IMR-90 (cell line): ENCODE measurements at regions not wholly inside any gene's neighbourhood (a gene's known extent, or its start where the extent isn't known, plus 50 kb on each side); places are given as distances from the start of the nearest gene placed in this dataset.

ENCODE experiments used
- ATAC-seq: fragments of 200-7000 bp; cut with Tn5 transposase; 2 replicates; pipeline ENCODE4 v1.9.1; 2020; ENCODE audit warnings: low read depth, mild to moderate bottlenecking, moderate library complexity
- BruUV-seq: library from RNA; stranded (reverse); fragments of 400-500 nt; replicated peaks from 2 replicates; lab custom pipeline; 2021; lab: Mats Ljungman, UMichigan
- CTCF ChIA-PET: fragments of 300-600 bp; formaldehyde crosslinking; extraction: SDS; loops from one replicate; lab custom pipeline; 2021; ENCODE audit warnings: antibody characterized with exemption; lab: Yijun Ruan, JAX
- POLR2A ChIA-PET: fragments of 300-600 bp; sonication (Branson Sonifier 250); formaldehyde crosslinking; loops from one replicate; lab custom pipeline; 2022; ENCODE audit warnings: antibody characterized with exemption; ENCODE audit not compliant: unreplicated experiment; lab: Charles Lee
- DNase-seq: peaks from one replicate; pipeline ENCODE4 v3.0.0; 2013
- H2AFZ ChIP-seq: replicated peaks from 2 replicates; pipeline ENCODE3; 2013; ENCODE audit warnings: low read length, mild to moderate bottlenecking; ENCODE audit not compliant: poor library complexity
- H2AK5ac ChIP-seq: 2 replicates; pipeline ENCODE4 v1.6.1; 2013; ENCODE audit warnings: low read depth, low read length, inconsistent platforms
- H2AK9ac ChIP-seq: replicated peaks from 2 replicates; pipeline ENCODE3; 2013; ENCODE audit warnings: mild to moderate bottlenecking, low read depth, low read length, moderate library complexity; ENCODE audit not compliant: poor library complexity
- H2BK120ac ChIP-seq: 2 replicates; pipeline ENCODE4 v1.6.1; 2013; ENCODE audit warnings: low read depth, low read length, inconsistent platforms
- H2BK15ac ChIP-seq: 3 replicates; pipeline ENCODE4 v1.6.1; 2013; ENCODE audit warnings: low read depth, low read length, inconsistent platforms
- H2BK20ac ChIP-seq: 2 replicates; pipeline ENCODE4 v1.6.1; 2013; ENCODE audit warnings: low read depth, mild to moderate bottlenecking, inconsistent platforms, low read length, moderate library complexity
- H2BK5ac ChIP-seq: 2 replicates; pipeline ENCODE4 v1.6.1; 2013; ENCODE audit warnings: mild to moderate bottlenecking, low read depth, low read length, inconsistent platforms; ENCODE audit not compliant: poor library complexity, severe bottlenecking
- H3K14ac ChIP-seq: replicated peaks from 2 replicates; pipeline ENCODE4 v1.6.1; 2013; ENCODE audit warnings: low read depth, low read length, inconsistent platforms
- H3K18ac ChIP-seq: 2 replicates; pipeline ENCODE4 v1.6.1; 2013; ENCODE audit warnings: low read depth, low read length, control low read depth
- H3K23ac ChIP-seq: 2 replicates; pipeline ENCODE4 v1.6.1; 2013; ENCODE audit warnings: low read depth, low read length, inconsistent platforms
- H3K27ac ChIP-seq: 2 replicates; pipeline ENCODE4 v1.5.1; 2013; ENCODE audit warnings: mild to moderate bottlenecking, control low read depth, low read length; ENCODE audit not compliant: insufficient read depth
- H3K27me3 ChIP-seq: 2 replicates; pipeline ENCODE4 v1.6.1; 2013; ENCODE audit warnings: low read length; ENCODE audit not compliant: control insufficient read depth, insufficient read depth
- H3K36me3 ChIP-seq: 2 replicates; pipeline ENCODE4 v1.6.1; 2013; ENCODE audit warnings: low read length, mixed read lengths; ENCODE audit not compliant: control insufficient read depth, insufficient read depth
- H3K4ac ChIP-seq: 2 replicates; pipeline ENCODE4 v1.6.1; 2013; ENCODE audit warnings: low read depth, low read length, inconsistent platforms
- H3K4me1 ChIP-seq: 2 replicates; pipeline ENCODE4 v1.6.1; 2013; ENCODE audit warnings: low read length, mixed read lengths; ENCODE audit not compliant: control insufficient read depth, insufficient read depth
- H3K4me2 ChIP-seq: 2 replicates; pipeline ENCODE4 v1.6.1; 2013; ENCODE audit warnings: low read depth, mild to moderate bottlenecking, control low read depth, low read length, moderate library complexity
- H3K4me3 ChIP-seq: 2 replicates; pipeline ENCODE4 v1.5.1; 2013; ENCODE audit warnings: low read depth, mild to moderate bottlenecking, control low read depth, low read length, moderate library complexity; ENCODE audit not compliant: insufficient read depth
- H3K56ac ChIP-seq: 2 replicates; pipeline ENCODE4 v1.6.1; 2013; ENCODE audit warnings: low read length, inconsistent platforms; ENCODE audit not compliant: insufficient read depth; ENCODE audit errors: extremely low read depth
- H3K79me1 ChIP-seq, 2 experiments: 2 replicates each; pipeline ENCODE4 v1.6.1; 2013; ENCODE audit warnings: low read length in 2 of 2, inconsistent platforms in 1 of 2, low read depth in 1 of 2
- H3K9ac ChIP-seq: 2 replicates; pipeline ENCODE4 v1.6.1; 2013; ENCODE audit warnings: low read depth, low read length, control low read depth
- H3K9me1 ChIP-seq: 2 replicates; pipeline ENCODE4 v1.6.1; 2013; ENCODE audit warnings: low read length, inconsistent platforms; ENCODE audit not compliant: insufficient read depth
- H3K9me3 ChIP-seq: 2 replicates; pipeline ENCODE4 v1.6.1; 2013; ENCODE audit warnings: low read length; ENCODE audit not compliant: control insufficient read depth, insufficient read depth
- H4K20me1 ChIP-seq: 2 replicates; pipeline ENCODE4 v1.6.1; 2013; ENCODE audit warnings: low read length, inconsistent platforms; ENCODE audit not compliant: insufficient read depth
- H4K5ac ChIP-seq: 2 replicates; pipeline ENCODE4 v1.6.1; 2013; ENCODE audit warnings: mild to moderate bottlenecking, low read depth, low read length, control low read depth
- H4K8ac ChIP-seq, 2 experiments: 2 replicates each; pipeline ENCODE4 v1.6.1; 2013; ENCODE audit warnings: low read depth in 2 of 2, low read length in 2 of 2, control low read depth in 1 of 2, inconsistent platforms in 1 of 2
- H4K91ac ChIP-seq: 2 replicates; pipeline ENCODE4 v1.6.1; 2013; ENCODE audit warnings: low read depth, low read length, inconsistent platforms; ENCODE audit not compliant: insufficient read depth
- BHLHE40 ChIP-seq: fragments of 150-350 bp; IDR thresholded peaks from 2 replicates; pipeline ENCODE4 v1.6.1; 2016; ENCODE audit warnings: mild to moderate bottlenecking, low read depth, low read length
- CEBPB ChIP-seq: IDR thresholded peaks from 2 replicates; pipeline ENCODE4 v1.6.1; 2012; ENCODE audit warnings: low read depth, low read length, improper control_type of control experiment
- CHD1 ChIP-seq: IDR thresholded peaks from 2 replicates; pipeline ENCODE4 v1.6.1; 2012; ENCODE audit warnings: low read depth, low read length, improper control_type of control experiment
- FOS ChIP-seq: fragments of 150-350 bp; IDR thresholded peaks from 2 replicates; pipeline ENCODE4 v1.6.1; 2016; ENCODE audit warnings: low read depth, low read length
- MAFK ChIP-seq: IDR thresholded peaks from 2 replicates; pipeline ENCODE4 v1.6.1; 2012; ENCODE audit warnings: low read depth, low read length, improper control_type of control experiment
- MAZ ChIP-seq: IDR thresholded peaks from 2 replicates; pipeline ENCODE4 v1.6.1; 2012; ENCODE audit warnings: low read depth, mild to moderate bottlenecking, low read length, improper control_type of control experiment, moderate library complexity, borderline replicate concordance
- MXI1 ChIP-seq: IDR thresholded peaks from 2 replicates; pipeline ENCODE4 v1.6.1; 2012; ENCODE audit warnings: low read depth, mild to moderate bottlenecking, low read length, moderate library complexity, borderline replicate concordance
- NFE2L2 ChIP-seq: fragments of 150-350 bp; IDR thresholded peaks from 2 replicates; pipeline ENCODE4 v1.6.1; 2016; ENCODE audit warnings: low read depth, mild to moderate bottlenecking, low read length
- POLR2A ChIP-seq: IDR thresholded peaks from 2 replicates; pipeline ENCODE4 v1.6.1; 2012; ENCODE audit warnings: mild to moderate bottlenecking, low read depth, low read length
- RAD21 ChIP-seq: IDR thresholded peaks from 2 replicates; pipeline ENCODE4 v1.6.1; 2012; ENCODE audit warnings: low read length, improper control_type of control experiment
- RCOR1 ChIP-seq: IDR thresholded peaks from 2 replicates; pipeline ENCODE4 v1.6.1; 2012; ENCODE audit warnings: mild to moderate bottlenecking, low read length, improper control_type of control experiment; ENCODE audit not compliant: insufficient replicate concordance
- RFX5 ChIP-seq: IDR thresholded peaks from 2 replicates; pipeline ENCODE4 v1.8.0; 2012; ENCODE audit warnings: low read depth, mild to moderate bottlenecking, low read length, moderate library complexity
- SMC3 ChIP-seq: fragments of 150-350 bp; IDR thresholded peaks from 2 replicates; pipeline ENCODE4 v1.6.1; 2016; ENCODE audit warnings: low read depth, mild to moderate bottlenecking, antibody characterized with exemption, low read length, moderate library complexity
- WGBS, 2 experiments: methylation state at CpG; one replicate each; pipeline versions ENCODE4 v1.1.5 to v1.1.7; 2013; ENCODE audit warnings: missing lambda C conversion rate in 2 of 2; ENCODE audit not compliant: insufficient read length in 1 of 2; ENCODE audit errors: extremely low coverage in 2 of 2; 5-methylcytosine and 5-hydroxymethylcytosine counted together
- dilution Hi-C: fragments of 300-500 bp; cut with HindIII; formaldehyde crosslinking; loops from one replicate; pipeline ENCODE4 v1.14.3; 2018; ENCODE audit warnings: low sequenced_read_pairs; ENCODE audit not compliant: unreplicated experiment
- in situ Hi-C: fragments of 300-500 bp; cut with MboI; formaldehyde crosslinking; loops from 3 replicates; pipeline ENCODE4 v1.14.3; 2019; ENCODE audit warnings: low sequenced_read_pairs, inconsistent platforms, mixed read lengths
- intact Hi-C: fragments of 100-400 bp; cut with micrococcal nuclease; formaldehyde crosslinking; loops from 2 replicates; pipeline ENCODE4 v1.10.0; 2022
- TF ChIP-seq, protein P1 (sequence below): fragments of 150-350 bp; IDR thresholded peaks from 2 replicates; pipeline ENCODE4 v1.6.1; 2016; ENCODE audit warnings: low read depth, mild to moderate bottlenecking, low read length, moderate library complexity, borderline replicate concordance
- TF ChIP-seq, protein P2 (sequence below): fragments of 150-350 bp; IDR thresholded peaks from 2 replicates; pipeline ENCODE4 v1.6.1; 2017; ENCODE audit warnings: mild to moderate bottlenecking, antibody characterized with exemption, low read length, low read depth
- TF ChIP-seq, protein P3 (sequence below): conservative IDR thresholded peaks from 2 replicates; pipeline ENCODE4 v1.5.1; 2012; ENCODE audit warnings: mild to moderate bottlenecking, low read depth, low read length, improper control_type of control experiment

DNA sequence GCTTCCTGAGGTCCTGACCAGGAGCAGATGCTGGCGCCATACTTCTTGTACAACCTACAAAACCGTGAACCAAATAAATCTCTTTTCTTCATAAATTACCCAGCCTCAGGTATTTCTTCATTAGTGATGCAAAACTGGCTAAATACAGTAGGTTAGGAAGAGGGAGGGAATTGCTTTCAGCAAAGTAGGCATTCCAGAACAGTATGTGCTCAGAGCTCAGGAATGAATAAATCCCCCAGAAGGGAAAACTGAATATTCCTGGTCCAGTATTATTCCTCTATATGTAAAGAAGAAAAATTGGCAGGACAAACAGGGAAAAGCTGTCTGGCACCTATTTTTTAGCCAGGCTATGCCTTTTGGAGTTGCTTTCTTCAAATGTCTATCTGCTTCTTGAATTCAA, 577.1 kb downstream of the PSAT1 start:
- H4K91ac ChIP-seq = peak overlapping the region; percentile 72; the same call in 1 of the 2 replicates
- no peak overlapping the region for H2AK9ac ChIP-seq
- no peak overlapping the region for H3K4me3 ChIP-seq
- H2BK15ac ChIP-seq = peak overlapping the region; percentile 87; the same call in 1 of the 3 replicates
- H3K4ac ChIP-seq = peak overlapping the region; percentile 92
- WGBS, 2 experiments = no CpG with 5 or more reads among the region's 2 CpGs
- no peak overlapping the region for H3K4me2 ChIP-seq
- H3K4me1 ChIP-seq = peaks cover 7% of the 10 kb centered on the region
- peak overlapping the region; percentile 41; the same call in 1 of the 2 replicates for H3K18ac ChIP-seq
- peak overlapping the region; percentile 85 for H2BK5ac ChIP-seq
- H3K36me3 ChIP-seq = no peaks in the 10 kb centered on the region
- peak overlapping the region; percentile 48; the same call in 1 of the 2 replicates for H3K14ac ChIP-seq
- H3K56ac ChIP-seq = no peak overlapping the region
- H3K9me1 ChIP-seq = 0 out of 2 replicates have a peak, but pooled peaks cover 3% of the 10 kb centered on the region
- in situ Hi-C loops (no loop called here), intact Hi-C loops (no loop called here), dilution Hi-C loops (no loop called here)
- ChIA-PET CTCF (interaction anchor here (0.5 kb wide), 1 partner anchor 32 kb away, joined by 3 read pairs; no protein-coding TSS in a partner anchor), POLR2A (interaction anchor here (0.5 kb wide), 1 partner anchor 157 kb away, joined by 3 read pairs; no protein-coding TSS in a partner anchor)
- H4K8ac ChIP-seq = peak overlapping the region; percentile 63 to 66; a peak in 2 of 4 replicates
- no TSS peak for BruUV-seq
- no peak overlapping the region for H3K23ac ChIP-seq
- peak overlapping the region; percentile 96 for H2BK120ac ChIP-seq
- no peak overlapping the region for H3K9ac ChIP-seq
- H2AFZ ChIP-seq = no peak overlapping the region
- DNase-seq = no peak
- peaks cover 0 to 10% of the 10 kb centered on the region in 2 experiments; a peak in 2 of 4 replicates for H3K79me1 ChIP-seq
- no peaks in the 10 kb centered on the region for H4K20me1 ChIP-seq
- H2AK5ac ChIP-seq = no peak overlapping the region; the same call in none of the 2 replicates
- ATAC-seq = no peak
- peaks cover 2% of the 10 kb centered on the region; the same call in 1 of the 2 replicates for H3K9me3 ChIP-seq
- TF ChIP-seq, protein P1, sequence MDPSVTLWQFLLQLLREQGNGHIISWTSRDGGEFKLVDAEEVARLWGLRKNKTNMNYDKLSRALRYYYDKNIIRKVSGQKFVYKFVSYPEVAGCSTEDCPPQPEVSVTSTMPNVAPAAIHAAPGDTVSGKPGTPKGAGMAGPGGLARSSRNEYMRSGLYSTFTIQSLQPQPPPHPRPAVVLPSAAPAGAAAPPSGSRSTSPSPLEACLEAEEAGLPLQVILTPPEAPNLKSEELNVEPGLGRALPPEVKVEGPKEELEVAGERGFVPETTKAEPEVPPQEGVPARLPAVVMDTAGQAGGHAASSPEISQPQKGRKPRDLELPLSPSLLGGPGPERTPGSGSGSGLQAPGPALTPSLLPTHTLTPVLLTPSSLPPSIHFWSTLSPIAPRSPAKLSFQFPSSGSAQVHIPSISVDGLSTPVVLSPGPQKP = no peak
- TF ChIP-seq, protein P2, sequence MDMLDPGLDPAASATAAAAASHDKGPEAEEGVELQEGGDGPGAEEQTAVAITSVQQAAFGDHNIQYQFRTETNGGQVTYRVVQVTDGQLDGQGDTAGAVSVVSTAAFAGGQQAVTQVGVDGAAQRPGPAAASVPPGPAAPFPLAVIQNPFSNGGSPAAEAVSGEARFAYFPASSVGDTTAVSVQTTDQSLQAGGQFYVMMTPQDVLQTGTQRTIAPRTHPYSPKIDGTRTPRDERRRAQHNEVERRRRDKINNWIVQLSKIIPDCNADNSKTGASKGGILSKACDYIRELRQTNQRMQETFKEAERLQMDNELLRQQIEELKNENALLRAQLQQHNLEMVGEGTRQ = no peak
- TF ChIP-seq RCOR1 (no peak), RAD21 (no peak), CEBPB (no peak), MAFK (no peak), POLR2A (no peak), FOS (no peak), MAZ (no peak), RFX5 (no peak), SMC3 (no peak), MXI1 (no peak), NFE2L2 (no peak), CHD1 (no peak), BHLHE40 (no peak)
- TF ChIP-seq, protein P3, sequence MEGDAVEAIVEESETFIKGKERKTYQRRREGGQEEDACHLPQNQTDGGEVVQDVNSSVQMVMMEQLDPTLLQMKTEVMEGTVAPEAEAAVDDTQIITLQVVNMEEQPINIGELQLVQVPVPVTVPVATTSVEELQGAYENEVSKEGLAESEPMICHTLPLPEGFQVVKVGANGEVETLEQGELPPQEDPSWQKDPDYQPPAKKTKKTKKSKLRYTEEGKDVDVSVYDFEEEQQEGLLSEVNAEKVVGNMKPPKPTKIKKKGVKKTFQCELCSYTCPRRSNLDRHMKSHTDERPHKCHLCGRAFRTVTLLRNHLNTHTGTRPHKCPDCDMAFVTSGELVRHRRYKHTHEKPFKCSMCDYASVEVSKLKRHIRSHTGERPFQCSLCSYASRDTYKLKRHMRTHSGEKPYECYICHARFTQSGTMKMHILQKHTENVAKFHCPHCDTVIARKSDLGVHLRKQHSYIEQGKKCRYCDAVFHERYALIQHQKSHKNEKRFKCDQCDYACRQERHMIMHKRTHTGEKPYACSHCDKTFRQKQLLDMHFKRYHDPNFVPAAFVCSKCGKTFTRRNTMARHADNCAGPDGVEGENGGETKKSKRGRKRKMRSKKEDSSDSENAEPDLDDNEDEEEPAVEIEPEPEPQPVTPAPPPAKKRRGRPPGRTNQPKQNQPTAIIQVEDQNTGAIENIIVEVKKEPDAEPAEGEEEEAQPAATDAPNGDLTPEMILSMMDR = no peak
- H3K27me3 ChIP-seq = no peaks in the 10 kb centered on the region
- H3K27ac ChIP-seq = no peak overlapping the region
- H4K5ac ChIP-seq = peak overlapping the region; percentile 54; the same call in 1 of the 2 replicates
- H2BK20ac ChIP-seq = peak overlapping the region; percentile 92
